ENCODE measurements at regions not wholly inside any gene's neighbourhood (a gene's known extent, or its start where the extent isn't known, plus 50 kb on each side); places are given as distances from the start of the nearest gene placed in this dataset.
A peak's percentile ranks its signal among the peaks of the same experiment; 100 is the strongest.

DNA sequence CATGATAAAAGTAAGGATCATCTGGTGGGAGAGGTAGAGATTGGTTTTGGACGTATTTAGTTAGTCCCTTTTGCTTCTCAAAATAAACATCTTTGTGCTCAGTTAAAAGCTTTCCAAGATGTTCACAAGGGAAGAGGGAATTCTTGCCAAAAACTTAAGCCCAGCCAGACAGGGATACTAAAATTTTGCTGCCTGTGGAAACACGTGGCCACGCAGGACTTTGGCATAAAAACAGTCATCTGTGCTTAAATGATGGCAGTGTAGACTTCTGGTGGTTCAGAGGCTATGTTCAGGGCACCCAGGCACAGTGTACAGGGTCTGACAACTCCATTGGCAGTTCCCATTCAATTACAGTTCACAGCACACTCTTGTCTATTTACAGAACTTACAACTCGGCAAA lies 93.2 kb upstream of the JADE1 start:
- ChIA-PET POLR2A (no interaction called here), CTCF (no interaction called here)
- no peaks in the 10 kb centered on the region for H3K36me3 Mint-ChIP-seq (ENCODE audit: low read depth)
- peaks cover 8% of the 10 kb centered on the region for H3K27me3 Mint-ChIP-seq (ENCODE audit: low read depth)
- ATAC-seq (no peak), DNase-seq (no peak)
- H3K4me3 Mint-ChIP-seq: no peak overlapping the region
- H3K9me3 Mint-ChIP-seq (ENCODE audit: insufficient read depth): no peaks in the 10 kb centered on the region
- H3K4me1 Mint-ChIP-seq (ENCODE audit: low read depth): no peaks in the 10 kb centered on the region
- no peak overlapping the region for H3K27ac Mint-ChIP-seq

DNA sequence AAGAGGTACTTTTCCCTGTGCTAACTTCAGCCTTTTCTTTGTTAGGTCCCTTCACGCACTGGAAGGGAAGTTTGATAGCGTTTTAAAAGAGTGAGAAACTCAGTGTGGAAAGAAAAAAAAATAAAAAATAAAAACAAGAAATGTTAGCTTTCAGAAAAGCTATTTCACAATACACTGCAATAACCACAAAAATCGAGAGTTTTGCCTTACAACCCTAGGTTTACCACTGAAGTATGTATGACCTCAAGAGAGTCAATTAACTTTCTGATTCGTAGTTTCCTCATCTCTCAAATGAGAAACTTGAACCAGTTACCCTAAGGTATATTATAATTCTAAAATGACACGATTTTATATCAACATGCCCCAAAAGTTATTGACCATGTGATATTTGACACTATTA lies 93.9 kb upstream of the JADE1 start:
- DNase-seq (no peak), ATAC-seq (no peak)
- Mint-ChIP-seq H3K4me1 (ENCODE audit: low read depth) (no peaks in the 10 kb centered on the region), H3K4me3 (no peak overlapping the region), H3K27ac (no peak overlapping the region), H3K27me3 (ENCODE audit: low read depth) (peaks cover 8% of the 10 kb centered on the region), H3K9me3 (ENCODE audit: insufficient read depth) (no peaks in the 10 kb centered on the region), H3K36me3 (ENCODE audit: low read depth) (no peaks in the 10 kb centered on the region)
- CTCF ChIA-PET: no interaction called here
- POLR2A ChIA-PET: no interaction called here

DNA sequence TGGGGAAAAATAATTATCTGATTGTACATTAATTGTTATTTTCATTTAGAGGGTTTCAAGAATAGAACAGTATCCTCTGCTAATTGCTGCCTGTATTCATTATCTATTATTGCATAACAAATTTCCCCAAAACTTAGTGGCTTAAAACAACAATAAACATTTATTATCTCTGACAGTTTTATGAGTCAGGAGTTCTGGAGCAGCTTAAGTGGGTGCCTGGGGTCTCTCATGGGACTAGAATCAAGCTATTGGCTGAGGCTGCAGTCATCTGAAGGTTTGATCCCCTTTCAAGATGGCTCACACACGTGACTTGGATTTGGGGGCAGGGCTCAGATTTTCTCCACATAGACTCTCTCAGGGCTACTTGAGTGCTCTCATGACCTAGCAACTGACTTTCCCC lies 98.1 kb upstream of the JADE1 start:
- POLR2A ChIA-PET: no interaction called here
- ATAC-seq (no peak), DNase-seq (no peak)
- Mint-ChIP-seq H3K27ac (no peak overlapping the region), H3K4me1 (ENCODE audit: low read depth) (peaks cover 8% of the 10 kb centered on the region), H3K9me3 (ENCODE audit: insufficient read depth) (no peaks in the 10 kb centered on the region), H3K27me3 (ENCODE audit: low read depth) (peaks cover 2% of the 10 kb centered on the region), H3K36me3 (ENCODE audit: low read depth) (no peaks in the 10 kb centered on the region), H3K4me3 (no peak overlapping the region)
- CTCF ChIA-PET: no interaction called here

DNA sequence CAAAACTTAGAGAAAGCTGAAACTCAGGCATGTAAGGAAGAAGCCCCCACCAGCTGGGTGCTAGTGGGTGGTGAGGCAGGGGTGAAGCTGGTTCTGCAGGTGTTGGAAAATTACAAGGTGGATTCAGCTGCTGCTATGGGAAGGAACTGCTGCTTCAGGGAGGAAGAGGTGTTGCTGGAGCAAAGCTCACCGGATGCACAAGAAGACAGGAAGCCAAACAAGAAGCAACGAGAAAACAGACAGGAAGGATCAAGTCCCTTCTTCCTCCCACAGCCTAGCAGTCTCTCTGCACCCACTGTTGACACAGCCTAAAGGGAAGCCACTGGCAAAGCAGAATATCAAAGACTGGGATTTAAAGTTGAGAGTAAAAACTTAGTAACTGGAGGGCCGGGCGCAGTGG lies 100.2 kb upstream of the JADE1 start:
- H3K4me3 Mint-ChIP-seq: no peak overlapping the region
- no peaks in the 10 kb centered on the region for H3K36me3 Mint-ChIP-seq (ENCODE audit: low read depth)
- H3K27ac Mint-ChIP-seq: peak overlapping the region; percentile 82

DNA sequence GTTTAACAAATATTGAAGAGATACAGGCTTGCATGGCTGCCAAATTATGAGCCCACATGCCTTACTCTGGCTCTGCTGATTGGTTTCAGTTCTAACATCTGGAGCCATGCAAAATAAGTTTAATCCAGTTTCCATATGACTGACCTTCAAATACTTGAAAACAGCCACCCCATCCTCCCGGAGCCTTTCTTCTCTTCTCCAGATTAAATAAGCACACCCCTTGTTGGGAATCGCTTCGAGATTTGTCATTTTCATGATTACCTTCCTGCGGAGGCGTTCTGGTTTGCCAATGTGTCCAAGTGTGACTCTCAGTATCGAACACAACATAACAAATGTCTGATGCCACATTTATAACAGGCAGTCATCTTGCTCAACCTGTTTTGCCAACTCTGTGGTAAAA lies 101.6 kb upstream of the JADE1 start:
- POLR2A ChIA-PET: no interaction called here
- ATAC-seq (no peak), DNase-seq (no peak)
- H3K4me1 Mint-ChIP-seq (ENCODE audit: low read depth): peaks cover 8% of the 10 kb centered on the region
- no peak overlapping the region for H3K27ac Mint-ChIP-seq
- CTCF ChIA-PET: no interaction called here
- no peaks in the 10 kb centered on the region for H3K9me3 Mint-ChIP-seq (ENCODE audit: insufficient read depth)
- H3K27me3 Mint-ChIP-seq (ENCODE audit: low read depth): no peaks in the 10 kb centered on the region
- no peak overlapping the region for H3K4me3 Mint-ChIP-seq
- no peaks in the 10 kb centered on the region for H3K36me3 Mint-ChIP-seq (ENCODE audit: low read depth)

More for the DNA sequence above, 100.2 kb upstream of the JADE1 start:
- POLR2A ChIA-PET: no interaction called here
- peak; percentile 21 for DNase-seq
- peaks cover under 1% of the 10 kb centered on the region for H3K27me3 Mint-ChIP-seq (ENCODE audit: low read depth)
- H3K9me3 Mint-ChIP-seq (ENCODE audit: insufficient read depth): no peaks in the 10 kb centered on the region
- peak; percentile 51 for ATAC-seq
- H3K4me1 Mint-ChIP-seq (ENCODE audit: low read depth): peaks cover 8% of the 10 kb centered on the region
- CTCF ChIA-PET: interaction anchor here (1.0 to 1.2 kb wide), 2 partner anchors 10 to 103 kb away, joined by 3 to 4 read pairs; no protein-coding TSS in a partner anchor

DNA sequence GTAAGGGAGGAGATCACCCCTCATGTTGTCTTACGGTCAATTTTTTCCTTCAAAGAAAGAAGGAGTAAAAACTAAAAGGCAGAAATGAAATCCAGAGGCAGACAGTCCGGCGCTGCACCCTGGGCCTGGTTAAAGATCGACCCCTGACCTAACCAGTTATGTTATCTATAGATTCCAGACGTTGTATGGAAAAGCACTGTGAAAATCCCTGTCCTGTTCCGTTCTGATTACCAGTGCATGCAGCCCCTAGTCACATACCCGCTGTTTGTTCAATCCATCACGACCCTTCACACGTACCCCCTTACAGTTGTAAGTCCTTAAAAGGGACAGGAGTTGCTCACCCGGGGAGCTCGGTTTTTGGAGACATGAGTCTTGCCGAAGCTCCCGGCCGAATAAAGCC lies 105.6 kb upstream of the JADE1 start:
- no peak overlapping the region for H3K4me3 Mint-ChIP-seq
- H3K9me3 Mint-ChIP-seq (ENCODE audit: insufficient read depth): no peaks in the 10 kb centered on the region
- no peak overlapping the region for H3K27ac Mint-ChIP-seq
- H3K4me1 Mint-ChIP-seq (ENCODE audit: low read depth): peaks cover under 1% of the 10 kb centered on the region
- no peak for DNase-seq
- POLR2A ChIA-PET: no interaction called here
- ATAC-seq: no peak
- H3K27me3 Mint-ChIP-seq (ENCODE audit: low read depth): no peaks in the 10 kb centered on the region
- no peaks in the 10 kb centered on the region for H3K36me3 Mint-ChIP-seq (ENCODE audit: low read depth)
- CTCF ChIA-PET: no interaction called here

DNA sequence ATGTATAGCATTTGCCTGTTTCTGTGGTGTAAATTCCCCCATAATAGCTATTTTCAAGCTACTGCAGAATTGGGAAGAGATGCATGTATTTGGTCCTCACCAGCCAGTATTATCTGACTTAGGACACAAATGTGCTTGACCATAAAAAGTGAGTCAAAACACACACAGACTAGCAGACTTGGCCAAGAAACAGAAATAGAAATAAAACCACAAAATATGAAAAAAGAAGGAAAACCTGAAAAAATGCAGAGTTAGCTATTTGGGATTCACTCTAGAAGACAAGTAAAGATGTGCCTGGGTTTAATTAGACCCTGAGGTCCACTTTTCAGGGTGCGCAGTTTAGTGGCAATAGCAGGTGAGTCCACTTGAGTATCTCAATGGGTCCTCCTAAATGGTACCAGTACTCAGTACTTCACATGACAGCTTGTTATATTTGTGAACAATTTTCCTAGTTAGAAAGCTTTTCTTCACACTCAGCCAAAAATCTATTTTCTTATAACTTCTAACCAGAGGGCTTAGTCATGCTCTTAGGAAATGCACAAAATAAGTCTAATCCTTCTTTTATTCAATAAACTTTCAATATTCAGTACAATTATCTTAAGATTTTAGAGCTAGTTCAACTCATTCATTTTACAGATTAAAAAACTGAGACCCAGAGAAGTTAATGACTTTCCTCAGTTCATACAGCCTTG lies 108.7 kb upstream of the JADE1 start:
- no peaks in the 10 kb centered on the region for H3K4me1 Mint-ChIP-seq (ENCODE audit: low read depth)
- H3K9me3 Mint-ChIP-seq (ENCODE audit: insufficient read depth): no peaks in the 10 kb centered on the region

DNA sequence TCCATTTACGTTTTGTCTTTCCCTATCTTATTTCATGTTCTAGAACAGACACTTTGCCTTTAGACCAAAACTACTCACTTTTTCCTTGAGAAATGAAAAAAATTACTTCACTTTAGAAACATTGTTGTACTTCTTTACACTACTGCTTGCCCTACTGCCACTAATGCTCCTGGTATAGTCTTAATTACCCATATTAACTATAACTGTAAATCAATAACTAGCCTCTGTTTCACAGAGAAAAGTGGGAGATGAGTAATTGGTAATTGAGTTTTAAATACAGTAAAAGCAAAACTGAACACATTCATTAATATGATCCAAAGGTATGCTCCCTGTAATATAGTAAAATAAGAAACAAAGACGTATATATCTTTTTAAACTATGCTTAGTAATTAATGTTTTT lies 111.1 kb upstream of the JADE1 start:
- Mint-ChIP-seq H3K36me3 (ENCODE audit: low read depth) (no peaks in the 10 kb centered on the region), H3K4me1 (ENCODE audit: low read depth) (no peaks in the 10 kb centered on the region), H3K4me3 (no peak overlapping the region), H3K27me3 (ENCODE audit: low read depth) (peaks cover 5% of the 10 kb centered on the region), H3K27ac (no peak overlapping the region), H3K9me3 (ENCODE audit: insufficient read depth) (no peaks in the 10 kb centered on the region)
- POLR2A ChIA-PET: no interaction called here
- CTCF ChIA-PET: no interaction called here
- ATAC-seq (no peak), DNase-seq (no peak)

More for the DNA sequence above, 108.7 kb upstream of the JADE1 start:
- Mint-ChIP-seq H3K27ac (no peak overlapping the region), H3K36me3 (ENCODE audit: low read depth) (no peaks in the 10 kb centered on the region), H3K27me3 (ENCODE audit: low read depth) (peaks cover 3% of the 10 kb centered on the region), H3K4me3 (no peak overlapping the region)
- CTCF ChIA-PET: interaction anchor here (0.6 to 0.8 kb wide), 2 partner anchors 147 to 670 kb away, joined by 3 read pairs; no protein-coding TSS in a partner anchor
- ATAC-seq (no peak), DNase-seq (no peak)
- POLR2A ChIA-PET: no interaction called here

DNA sequence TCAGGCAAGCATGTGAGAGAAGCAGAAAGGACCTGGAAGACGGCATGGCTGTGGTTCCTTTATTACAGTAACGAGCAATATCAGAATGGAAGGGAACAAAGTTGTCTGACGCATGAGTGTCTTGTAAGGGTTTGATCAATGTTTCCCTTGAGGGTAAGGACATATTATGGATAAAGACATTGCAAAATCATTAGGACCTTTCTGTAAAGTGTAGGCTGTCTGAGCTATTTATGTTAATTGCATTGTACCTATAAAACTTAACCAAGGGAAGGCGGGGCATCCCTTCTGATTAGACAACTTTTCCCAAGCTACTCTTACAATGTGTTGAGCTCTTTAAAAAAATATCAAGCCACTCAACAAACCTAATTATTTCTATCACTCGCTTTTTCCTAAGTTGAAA lies 112.2 kb upstream of the JADE1 start:
- Mint-ChIP-seq H3K27ac (no peak overlapping the region), H3K9me3 (ENCODE audit: insufficient read depth) (no peaks in the 10 kb centered on the region), H3K27me3 (ENCODE audit: low read depth) (peaks cover 5% of the 10 kb centered on the region), H3K4me3 (no peak overlapping the region), H3K36me3 (ENCODE audit: low read depth) (no peaks in the 10 kb centered on the region), H3K4me1 (ENCODE audit: low read depth) (no peaks in the 10 kb centered on the region)
- POLR2A ChIA-PET: no interaction called here
- DNase-seq: no peak
- CTCF ChIA-PET: no interaction called here
- no peak for ATAC-seq

DNA sequence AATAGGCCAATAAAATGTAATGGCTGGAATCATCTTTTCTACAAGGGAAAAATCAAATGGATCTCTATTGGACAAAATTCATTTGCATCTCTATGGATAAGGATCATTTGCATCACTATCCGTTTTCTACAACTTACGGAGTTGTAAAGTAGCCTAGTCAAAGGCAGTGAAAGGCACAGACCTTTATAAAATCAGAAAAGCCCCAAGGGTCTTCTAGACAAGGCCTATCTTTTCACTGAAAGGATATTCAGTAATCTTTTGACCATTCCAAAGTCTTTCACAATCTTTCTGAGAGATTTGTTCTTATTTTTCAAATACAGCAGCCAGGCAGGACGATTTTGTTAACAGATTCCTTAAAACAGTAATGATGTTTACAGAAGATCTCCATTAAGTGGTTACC lies 119.5 kb upstream of the JADE1 start:
- H3K27me3 Mint-ChIP-seq (ENCODE audit: low read depth): peaks cover 4% of the 10 kb centered on the region
- ChIA-PET CTCF (no interaction called here), POLR2A (no interaction called here)
- no peak for DNase-seq
- H3K36me3 Mint-ChIP-seq (ENCODE audit: low read depth): no peaks in the 10 kb centered on the region
- H3K9me3 Mint-ChIP-seq (ENCODE audit: insufficient read depth): no peaks in the 10 kb centered on the region
- no peak overlapping the region for H3K4me3 Mint-ChIP-seq
- ATAC-seq: no peak
- H3K4me1 Mint-ChIP-seq (ENCODE audit: low read depth): no peaks in the 10 kb centered on the region
- no peak overlapping the region for H3K27ac Mint-ChIP-seq

DNA sequence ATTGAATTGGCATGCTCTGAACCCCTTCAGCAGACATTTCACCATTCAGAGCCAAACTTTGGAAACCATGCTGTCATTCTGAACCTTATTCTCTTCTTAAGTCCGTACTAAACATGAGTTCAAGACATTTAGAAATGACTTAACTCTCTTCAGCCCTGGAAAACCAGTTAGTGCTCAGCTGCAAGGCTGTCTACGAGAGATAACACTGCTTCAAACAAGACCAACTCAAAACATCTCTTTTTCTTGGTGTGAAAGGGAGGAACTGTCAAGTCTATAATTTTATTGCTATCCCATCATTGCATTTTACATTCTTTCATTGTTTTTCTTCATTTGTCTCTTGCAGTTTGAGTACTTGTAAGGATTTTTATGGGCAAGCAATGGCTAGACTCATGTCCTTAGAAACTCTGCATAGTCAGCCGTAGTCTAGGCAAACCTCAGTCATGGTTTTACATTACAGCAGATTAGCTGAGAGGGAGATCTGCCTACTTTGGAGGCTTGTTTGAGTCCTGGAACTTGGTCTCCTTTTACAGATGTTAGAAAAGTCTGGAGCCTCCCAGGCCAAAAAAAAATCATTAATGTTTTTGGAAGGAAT lies 120.6 kb upstream of the JADE1 start:
- no peaks in the 10 kb centered on the region for H3K9me3 Mint-ChIP-seq (ENCODE audit: insufficient read depth)

DNA sequence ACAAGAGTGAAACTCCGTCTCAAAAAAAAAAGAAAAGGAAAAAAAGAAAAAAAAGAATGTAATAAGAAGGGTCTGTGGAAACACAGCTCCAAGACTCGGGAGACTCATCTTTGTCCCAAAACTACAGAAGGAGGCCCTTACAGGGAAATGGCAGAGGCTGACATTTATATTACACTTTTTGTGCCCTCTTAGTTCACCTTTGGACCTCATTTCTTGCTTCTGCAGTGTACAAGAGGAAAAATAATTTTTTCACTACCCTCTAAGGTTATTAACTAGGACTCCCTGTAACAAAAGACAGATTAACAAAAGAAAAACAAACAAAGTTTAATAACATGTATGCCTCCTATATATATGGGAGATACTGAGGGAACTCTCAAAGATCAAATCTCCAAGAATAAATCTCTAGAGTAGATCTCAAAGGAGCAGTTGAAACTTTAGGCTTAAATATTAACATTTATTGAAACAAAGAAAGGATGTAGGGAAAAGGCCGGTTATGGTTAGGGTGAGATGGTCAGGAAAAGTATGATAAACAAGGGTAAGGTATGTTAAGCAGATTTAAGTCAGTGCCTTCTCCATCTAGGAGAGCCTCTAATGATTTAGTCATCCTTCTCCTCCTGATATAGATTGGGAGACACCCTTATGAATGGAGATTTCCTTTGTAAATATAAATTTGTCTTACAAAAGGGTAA lies 121.3 kb upstream of the JADE1 start:
- Mint-ChIP-seq H3K36me3 (ENCODE audit: low read depth) (no peaks in the 10 kb centered on the region), H3K4me3 (no peak overlapping the region), H3K27ac (no peak overlapping the region), H3K27me3 (ENCODE audit: low read depth) (peaks cover 13% of the 10 kb centered on the region), H3K4me1 (ENCODE audit: low read depth) (no peaks in the 10 kb centered on the region), H3K9me3 (ENCODE audit: insufficient read depth) (no peaks in the 10 kb centered on the region)
- no peak for DNase-seq
- ATAC-seq: no peak
- CTCF ChIA-PET: no interaction called here
- POLR2A ChIA-PET: interaction anchor here (0.6 kb wide), 1 partner anchor 66 kb away, joined by 3 read pairs; no protein-coding TSS in a partner anchor

More for the DNA sequence above, 120.6 kb upstream of the JADE1 start:
- H3K4me3 Mint-ChIP-seq: no peak overlapping the region
- POLR2A ChIA-PET: no interaction called here
- no peak for ATAC-seq
- no peak for DNase-seq
- no peaks in the 10 kb centered on the region for H3K4me1 Mint-ChIP-seq (ENCODE audit: low read depth)
- no peak overlapping the region for H3K27ac Mint-ChIP-seq
- CTCF ChIA-PET: no interaction called here
- H3K27me3 Mint-ChIP-seq (ENCODE audit: low read depth): peaks cover 8% of the 10 kb centered on the region
- H3K36me3 Mint-ChIP-seq (ENCODE audit: low read depth): no peaks in the 10 kb centered on the region
